ENCODE measurements at regions not wholly inside any gene's neighbourhood (a gene's known extent, or its start where the extent isn't known, plus 50 kb on each side); places are given as distances from the start of the nearest gene placed in this dataset.

- H3K9me3 ChIP-seq (ENCODE audit: control insufficient read depth, low read length) = no peaks in the 10 kb centered on the region
- 85 to 87% methylated on average over 12 to 15 of the region's 18 CpGs for WGBS, 2 experiments (ENCODE audit: insufficient coverage in 2 of 2)
Measured at GRCh38 chr13:111943229-111943795, 123.6 kb upstream of the SOX1 start.

GRCh38 chr13:111944171-111944583, 122.8 kb upstream of the SOX1 start:
- Histone ChIP-seq H3K27ac (ENCODE audit: low read depth, low read length, severe bottlenecking) (no peak overlapping the region), H3K4me3 (ENCODE audit: extremely low read depth, insufficient read depth, low read length, poor library complexity, severe bottlenecking) (no peak overlapping the region), H3K9me3 (ENCODE audit: control insufficient read depth, low read length) (no peaks in the 10 kb centered on the region), H3K4me1 (ENCODE audit: control insufficient read depth, insufficient read depth, low read length, poor library complexity, severe bottlenecking) (no peaks in the 10 kb centered on the region), H3K36me3 (ENCODE audit: control insufficient read depth, insufficient read depth, low read length) (no peaks in the 10 kb centered on the region)
- 90 to 92% methylated on average over 10 to 13 of the region's 16 CpGs for WGBS, 2 experiments (ENCODE audit: insufficient coverage in 2 of 2)

More at GRCh38 chr13:111943229-111943795, 123.6 kb upstream of the SOX1 start:
- Histone ChIP-seq H3K4me1 (ENCODE audit: control insufficient read depth, insufficient read depth, low read length, poor library complexity, severe bottlenecking) (peaks cover 4% of the 10 kb centered on the region), H3K36me3 (ENCODE audit: control insufficient read depth, insufficient read depth, low read length) (no peaks in the 10 kb centered on the region), H3K27ac (ENCODE audit: low read depth, low read length, severe bottlenecking) (no peak overlapping the region), H3K4me3 (ENCODE audit: extremely low read depth, insufficient read depth, low read length, poor library complexity, severe bottlenecking) (no peak overlapping the region)

GRCh38 chr13:111945086-111945485, 121.9 kb upstream of the SOX1 start:
- no peak overlapping the region for H3K27ac ChIP-seq (ENCODE audit: low read depth, low read length, severe bottlenecking)
- WGBS, 2 experiments (ENCODE audit: insufficient coverage in 2 of 2) = 87 to 94% methylated on average over 15 to 16 of the region's 16 CpGs
- no peaks in the 10 kb centered on the region for H3K36me3 ChIP-seq (ENCODE audit: control insufficient read depth, insufficient read depth, low read length)
- no peak overlapping the region for H3K4me3 ChIP-seq (ENCODE audit: extremely low read depth, insufficient read depth, low read length, poor library complexity, severe bottlenecking)
- no peaks in the 10 kb centered on the region for H3K4me1 ChIP-seq (ENCODE audit: control insufficient read depth, insufficient read depth, low read length, poor library complexity, severe bottlenecking)
- H3K9me3 ChIP-seq (ENCODE audit: control insufficient read depth, low read length) = no peaks in the 10 kb centered on the region

GRCh38 chr13:111946214-111946613, 120.7 kb upstream of the SOX1 start:
- 84 to 88% methylated on average over 7 to 10 of the region's 10 CpGs for WGBS, 2 experiments (ENCODE audit: insufficient coverage in 2 of 2)
- peaks cover 6% of the 10 kb centered on the region for H3K9me3 ChIP-seq (ENCODE audit: control insufficient read depth, low read length)
- H3K4me3 ChIP-seq (ENCODE audit: extremely low read depth, insufficient read depth, low read length, poor library complexity, severe bottlenecking) = no peak overlapping the region
- no peak overlapping the region for H3K27ac ChIP-seq (ENCODE audit: low read depth, low read length, severe bottlenecking)
- no peaks in the 10 kb centered on the region for H3K4me1 ChIP-seq (ENCODE audit: control insufficient read depth, insufficient read depth, low read length, poor library complexity, severe bottlenecking)
- no peaks in the 10 kb centered on the region for H3K36me3 ChIP-seq (ENCODE audit: control insufficient read depth, insufficient read depth, low read length)

- no peaks in the 10 kb centered on the region for H3K4me1 ChIP-seq (ENCODE audit: control insufficient read depth, insufficient read depth, low read length, poor library complexity, severe bottlenecking)
- no peaks in the 10 kb centered on the region for H3K36me3 ChIP-seq (ENCODE audit: control insufficient read depth, insufficient read depth, low read length)
- no peak overlapping the region for H3K4me3 ChIP-seq (ENCODE audit: extremely low read depth, insufficient read depth, low read length, poor library complexity, severe bottlenecking)
- no peak overlapping the region for H3K27ac ChIP-seq (ENCODE audit: low read depth, low read length, severe bottlenecking)
- peaks cover 7% of the 10 kb centered on the region for H3K9me3 ChIP-seq (ENCODE audit: control insufficient read depth, low read length)
- WGBS, 2 experiments (ENCODE audit: insufficient coverage in 2 of 2) = 98% methylated on average over 7 of the region's 16 CpGs
Measured at GRCh38 chr13:111947026-111947810, 119.7 kb upstream of the SOX1 start.

GRCh38 chr13:111947876-111948275, 119.1 kb upstream of the SOX1 start:
- H3K9me3 ChIP-seq (ENCODE audit: control insufficient read depth, low read length) = peaks cover 7% of the 10 kb centered on the region
- H3K27ac ChIP-seq (ENCODE audit: low read depth, low read length, severe bottlenecking) = no peak overlapping the region
- H3K4me1 ChIP-seq (ENCODE audit: control insufficient read depth, insufficient read depth, low read length, poor library complexity, severe bottlenecking) = no peaks in the 10 kb centered on the region
- WGBS, 2 experiments (ENCODE audit: insufficient coverage in 2 of 2) = 77 to 82% methylated on average over 12 to 14 of the region's 15 CpGs
- no peaks in the 10 kb centered on the region for H3K36me3 ChIP-seq (ENCODE audit: control insufficient read depth, insufficient read depth, low read length)
- H3K4me3 ChIP-seq (ENCODE audit: extremely low read depth, insufficient read depth, low read length, poor library complexity, severe bottlenecking) = no peak overlapping the region

GRCh38 chr13:111948281-111948680, 118.7 kb upstream of the SOX1 start:
- Histone ChIP-seq H3K4me3 (ENCODE audit: extremely low read depth, insufficient read depth, low read length, poor library complexity, severe bottlenecking) (no peak overlapping the region), H3K4me1 (ENCODE audit: control insufficient read depth, insufficient read depth, low read length, poor library complexity, severe bottlenecking) (no peaks in the 10 kb centered on the region), H3K9me3 (ENCODE audit: control insufficient read depth, low read length) (peaks cover 7% of the 10 kb centered on the region), H3K27ac (ENCODE audit: low read depth, low read length, severe bottlenecking) (no peak overlapping the region), H3K36me3 (ENCODE audit: control insufficient read depth, insufficient read depth, low read length) (no peaks in the 10 kb centered on the region)
- 86 to 90% methylated on average over 9 to 11 of the region's 11 CpGs for WGBS, 2 experiments (ENCODE audit: insufficient coverage in 2 of 2)

- WGBS, 2 experiments (ENCODE audit: insufficient coverage in 2 of 2) = 87 to 94% methylated on average over 7 of the region's 7 CpGs
- Histone ChIP-seq H3K36me3 (ENCODE audit: control insufficient read depth, insufficient read depth, low read length) (no peaks in the 10 kb centered on the region), H3K9me3 (ENCODE audit: control insufficient read depth, low read length) (peaks cover 7% of the 10 kb centered on the region), H3K4me3 (ENCODE audit: extremely low read depth, insufficient read depth, low read length, poor library complexity, severe bottlenecking) (no peak overlapping the region), H3K4me1 (ENCODE audit: control insufficient read depth, insufficient read depth, low read length, poor library complexity, severe bottlenecking) (no peaks in the 10 kb centered on the region), H3K27ac (ENCODE audit: low read depth, low read length, severe bottlenecking) (no peak overlapping the region)
Measured at GRCh38 chr13:111948811-111949210, 118.1 kb upstream of the SOX1 start.

GRCh38 chr13:111949311-111949710, 117.6 kb upstream of the SOX1 start:
- no peaks in the 10 kb centered on the region for H3K36me3 ChIP-seq (ENCODE audit: control insufficient read depth, insufficient read depth, low read length)
- peaks cover 2% of the 10 kb centered on the region for H3K4me1 ChIP-seq (ENCODE audit: control insufficient read depth, insufficient read depth, low read length, poor library complexity, severe bottlenecking)
- H3K27ac ChIP-seq (ENCODE audit: low read depth, low read length, severe bottlenecking) = no peak overlapping the region
- H3K9me3 ChIP-seq (ENCODE audit: control insufficient read depth, low read length) = peaks cover 7% of the 10 kb centered on the region
- WGBS, 2 experiments (ENCODE audit: insufficient coverage in 2 of 2) = 91 to 96% methylated on average over 3 to 4 of the region's 5 CpGs
- no peak overlapping the region for H3K4me3 ChIP-seq (ENCODE audit: extremely low read depth, insufficient read depth, low read length, poor library complexity, severe bottlenecking)

- Histone ChIP-seq H3K9me3 (ENCODE audit: control insufficient read depth, low read length) (peaks cover 7% of the 10 kb centered on the region), H3K4me1 (ENCODE audit: control insufficient read depth, insufficient read depth, low read length, poor library complexity, severe bottlenecking) (peaks cover 4% of the 10 kb centered on the region), H3K27ac (ENCODE audit: low read depth, low read length, severe bottlenecking) (no peak overlapping the region), H3K4me3 (ENCODE audit: extremely low read depth, insufficient read depth, low read length, poor library complexity, severe bottlenecking) (no peak overlapping the region), H3K36me3 (ENCODE audit: control insufficient read depth, insufficient read depth, low read length) (no peaks in the 10 kb centered on the region)
- 81 to 90% methylated on average over 3 to 4 of the region's 4 CpGs for WGBS, 2 experiments (ENCODE audit: insufficient coverage in 2 of 2)
Measured at GRCh38 chr13:111950697-111951096, 116.3 kb upstream of the SOX1 start.

- Histone ChIP-seq H3K9me3 (ENCODE audit: control insufficient read depth, low read length) (peaks cover 7% of the 10 kb centered on the region), H3K4me1 (ENCODE audit: control insufficient read depth, insufficient read depth, low read length, poor library complexity, severe bottlenecking) (peaks cover 4% of the 10 kb centered on the region), H3K27ac (ENCODE audit: low read depth, low read length, severe bottlenecking) (no peak overlapping the region), H3K4me3 (ENCODE audit: extremely low read depth, insufficient read depth, low read length, poor library complexity, severe bottlenecking) (no peak overlapping the region), H3K36me3 (ENCODE audit: control insufficient read depth, insufficient read depth, low read length) (no peaks in the 10 kb centered on the region)
- 92% methylated on average over 9 of the region's 9 CpGs for WGBS, 2 experiments (ENCODE audit: insufficient coverage in 2 of 2)
Measured at GRCh38 chr13:111952032-111952431, 114.9 kb upstream of the SOX1 start.
